NT2/D1 (cell line): ENCODE measurements at regions not wholly inside any gene's neighbourhood (a gene's known extent, or its start where the extent isn't known, plus 50 kb on each side); places are given as distances from the start of the nearest gene placed in this dataset.

ENCODE experiments used
- DNase-seq: peaks from one replicate; pipeline ENCODE4 v3.0.0-alpha.2; 2011; ENCODE audit warnings: low read depth, low spot score
- H3K27me3 ChIP-seq: 2 replicates; pipeline ENCODE4 v1.6.0; 2011; ENCODE audit warnings: mild to moderate bottlenecking; ENCODE audit not compliant: insufficient read length, insufficient read depth
- H3K36me3 ChIP-seq: 2 replicates; pipeline ENCODE4 v1.6.1; 2011; ENCODE audit warnings: mild to moderate bottlenecking, low read length, mixed read lengths; ENCODE audit not compliant: insufficient read depth, insufficient read length
- H3K4me1 ChIP-seq: 2 replicates; pipeline ENCODE4 v1.5.1; 2011; ENCODE audit not compliant: insufficient read depth, insufficient read length
- H3K4me3 ChIP-seq: 2 replicates; pipeline ENCODE4 v1.5.1; 2011; ENCODE audit warnings: low read depth; ENCODE audit not compliant: insufficient read length
- H3K9ac ChIP-seq: 2 replicates; pipeline ENCODE4 v1.6.0; 2011; ENCODE audit warnings: low read depth; ENCODE audit not compliant: insufficient read length
- H3K9me3 ChIP-seq: 2 replicates; pipeline ENCODE4 v1.5.1; 2011; ENCODE audit warnings: mild to moderate bottlenecking, low read length; ENCODE audit not compliant: insufficient read depth
- SUZ12 ChIP-seq: IDR thresholded peaks from 2 replicates; pipeline ENCODE4 v1.6.1; 2011; ENCODE audit not compliant: insufficient read length, insufficient read depth; ENCODE audit errors: extremely low read depth
- YY1 ChIP-seq: IDR thresholded peaks from 2 replicates; pipeline ENCODE4 v1.6.1; 2011; ENCODE audit not compliant: insufficient read length, insufficient read depth
- ZNF274 ChIP-seq: IDR thresholded peaks from 2 replicates; pipeline ENCODE4 v1.6.1; 2011; ENCODE audit warnings: mild to moderate bottlenecking, low read depth, low read length

GRCh38 chr12:67852701-67853100, 136.5 kb upstream of the IFNG-AS1 start:
- no peak overlapping the region for H3K9ac ChIP-seq
- DNase-seq: no peak

GRCh38 chr12:67853204-67853603, 136.0 kb upstream of the IFNG-AS1 start:
- H3K9me3 ChIP-seq: peaks cover 16% of the 10 kb centered on the region
- TF ChIP-seq SUZ12 (no peak), ZNF274 (no peak), YY1 (no peak)
- H3K4me3 ChIP-seq: no peak overlapping the region
- no peak overlapping the region for H3K9ac ChIP-seq
- H3K27me3 ChIP-seq: no peaks in the 10 kb centered on the region
- no peak for DNase-seq
- no peaks in the 10 kb centered on the region for H3K36me3 ChIP-seq
- H3K4me1 ChIP-seq: no peaks in the 10 kb centered on the region

More at GRCh38 chr12:67852701-67853100, 136.5 kb upstream of the IFNG-AS1 start:
- Histone ChIP-seq H3K36me3 (no peaks in the 10 kb centered on the region), H3K4me1 (no peaks in the 10 kb centered on the region), H3K4me3 (no peak overlapping the region), H3K27me3 (no peaks in the 10 kb centered on the region), H3K9me3 (peaks cover 16% of the 10 kb centered on the region)
- TF ChIP-seq SUZ12 (no peak), YY1 (no peak), ZNF274 (no peak)

GRCh38 chr12:67854351-67854750, 134.9 kb upstream of the IFNG-AS1 start:
- Histone ChIP-seq H3K27me3 (no peaks in the 10 kb centered on the region), H3K9me3 (peaks cover 17% of the 10 kb centered on the region), H3K4me1 (no peaks in the 10 kb centered on the region), H3K4me3 (no peak overlapping the region), H3K9ac (no peak overlapping the region), H3K36me3 (no peaks in the 10 kb centered on the region)
- DNase-seq: no peak
- no peak for TF ChIP-seq YY1
- no peak for TF ChIP-seq ZNF274
- no peak for TF ChIP-seq SUZ12

- no peak for TF ChIP-seq ZNF274
- TF ChIP-seq YY1: no peak
- TF ChIP-seq SUZ12: no peak
- Histone ChIP-seq H3K27me3 (no peaks in the 10 kb centered on the region), H3K4me3 (no peak overlapping the region), H3K9me3 (peaks cover 14% of the 10 kb centered on the region; the same call in 1 of the 2 replicates), H3K4me1 (no peaks in the 10 kb centered on the region), H3K9ac (no peak overlapping the region), H3K36me3 (no peaks in the 10 kb centered on the region)
- DNase-seq: no peak
Observed at GRCh38 chr12:67855103-67855502, 134.1 kb upstream of the IFNG-AS1 start.

GRCh38 chr12:67871231-67871630, 118.0 kb upstream of the IFNG-AS1 start:
- Histone ChIP-seq H3K9ac (no peak overlapping the region), H3K9me3 (no peaks in the 10 kb centered on the region), H3K36me3 (no peaks in the 10 kb centered on the region), H3K27me3 (no peaks in the 10 kb centered on the region), H3K4me3 (no peak overlapping the region), H3K4me1 (no peaks in the 10 kb centered on the region)
- TF ChIP-seq YY1 (no peak), ZNF274 (no peak), SUZ12 (no peak)
- DNase-seq: no peak

- TF ChIP-seq YY1 (no peak), SUZ12 (no peak)
- H3K4me1 ChIP-seq: no peaks in the 10 kb centered on the region
- H3K36me3 ChIP-seq: no peaks in the 10 kb centered on the region
- no peak overlapping the region for H3K4me3 ChIP-seq
- no peak overlapping the region for H3K9ac ChIP-seq
- no peak for DNase-seq
- no peaks in the 10 kb centered on the region for H3K27me3 ChIP-seq
- no peaks in the 10 kb centered on the region for H3K9me3 ChIP-seq
Observed at GRCh38 chr12:67873355-67873754, 115.9 kb upstream of the IFNG-AS1 start.

GRCh38 chr12:67876305-67876915, 112.8 kb upstream of the IFNG-AS1 start:
- no peak overlapping the region for H3K9ac ChIP-seq
- no peaks in the 10 kb centered on the region for H3K36me3 ChIP-seq
- H3K9me3 ChIP-seq: no peaks in the 10 kb centered on the region
- H3K4me1 ChIP-seq: no peaks in the 10 kb centered on the region
- H3K27me3 ChIP-seq: no peaks in the 10 kb centered on the region
- no peak overlapping the region for H3K4me3 ChIP-seq
- TF ChIP-seq ZNF274: no peak
- TF ChIP-seq YY1: no peak
- no peak for TF ChIP-seq SUZ12
- no peak for DNase-seq
